Panc1 (cell line): ENCODE measurements at regions not wholly inside any gene's neighbourhood (a gene's known extent, or its start where the extent isn't known, plus 50 kb on each side); places are given as distances from the start of the nearest gene placed in this dataset.

Experiments
- ATAC-seq: fragments of 200-7000 bp; cut with Tn5 transposase; 2 replicates; pipeline ENCODE4 v1.9.1; 2020; ENCODE audit warnings: mild to moderate bottlenecking, moderate library complexity
- BruUV-seq: library from RNA; stranded (reverse); fragments of 400-500 nt; replicated peaks from 2 replicates; lab custom pipeline; 2021; lab: Mats Ljungman, UMichigan
- CTCF ChIA-PET: fragments of 300-600 bp; sonication (Branson Sonifier 250); formaldehyde crosslinking; loops from one replicate; lab custom pipeline; 2022; ENCODE audit warnings: antibody characterized with exemption; lab: Charles Lee
- POLR2A ChIA-PET: fragments of 300-600 bp; sonication (Branson Sonifier 250); formaldehyde crosslinking; loops from one replicate; lab custom pipeline; 2022; ENCODE audit warnings: antibody characterized with exemption; lab: Charles Lee
- DNase-seq: peaks from one replicate; pipeline ENCODE4 v3.0.0-alpha.2; 2010; ENCODE audit warnings: low read depth, low spot score
- H3K27ac ChIP-seq: 2 replicates; pipeline ENCODE4 v1.5.1; 2011; ENCODE audit warnings: mild to moderate bottlenecking, low read length, inconsistent platforms
- H3K27me3 ChIP-seq: fragments of 200-500 bp; sonication (Bioruptor generic); 2 replicates; pipeline ENCODE4 v1.6.0; 2014; ENCODE audit warnings: low read length, inconsistent platforms; ENCODE audit not compliant: control insufficient read depth, insufficient read depth
- H3K36me3 ChIP-seq: fragments of 200-500 bp; sonication (Bioruptor generic); 2 replicates; pipeline ENCODE4 v1.5.1; 2014; ENCODE audit warnings: inconsistent platforms, mild to moderate bottlenecking, low read length, moderate library complexity; ENCODE audit not compliant: control insufficient read depth, insufficient read depth
- H3K4me1 ChIP-seq: 2 replicates; pipeline ENCODE4 v1.5.1; 2011; ENCODE audit warnings: inconsistent platforms, mild to moderate bottlenecking, low read length, moderate library complexity; ENCODE audit not compliant: control insufficient read depth, insufficient read depth
- H3K4me3 ChIP-seq, 2 experiments: 2 replicates each; pipeline ENCODE4 v1.5.1; 2011 to 2012; ENCODE audit warnings: low read depth in 2 of 2, low read length in 2 of 2, mild to moderate bottlenecking in 2 of 2, inconsistent platforms in 1 of 2, moderate library complexity in 1 of 2
- H3K9me3 ChIP-seq: fragments of 200-500 bp; sonication (Bioruptor generic); 2 replicates; pipeline ENCODE4 v1.5.1; 2014; ENCODE audit warnings: low read depth, mild to moderate bottlenecking, inconsistent platforms, low read length, moderate library complexity; ENCODE audit not compliant: control insufficient read depth, insufficient read depth
- POLR2AphosphoS5 ChIP-seq: IDR thresholded peaks from 2 replicates; pipeline ENCODE4 v1.6.1; 2012; ENCODE audit warnings: mild to moderate bottlenecking, low read depth, low read length, moderate library complexity
- SIN3A ChIP-seq: IDR thresholded peaks from 2 replicates; pipeline ENCODE4 v1.6.1; 2012; ENCODE audit warnings: low read depth, mild to moderate bottlenecking, low read length, moderate library complexity, borderline replicate concordance; ENCODE audit not compliant: insufficient read depth
- TCF7L2 ChIP-seq: IDR thresholded peaks from 2 replicates; pipeline ENCODE4 v1.6.1; 2011; ENCODE audit warnings: mild to moderate bottlenecking, low read depth, low read length, inconsistent platforms
- in situ Hi-C: cut with HindIII; loops from 2 replicates; pipeline ENCODE4 v1.10.0; 2016; ENCODE audit warnings: low sequenced_read_pairs, low pct_unique_long_range_greater_than_20kb
- intact Hi-C: fragments of 100-400 bp; cut with micrococcal nuclease; formaldehyde crosslinking; loops from one replicate; pipeline ENCODE4 v1.10.0; 2022; ENCODE audit not compliant: unreplicated experiment
- TF ChIP-seq, protein P1 (sequence below), 2 experiments: IDR thresholded peaks; 2 replicates each; pipeline ENCODE4 v1.6.1; 2011 to 2012; ENCODE audit warnings: low read depth in 2 of 2, control low read depth in 1 of 2, low read length in 1 of 2, mild to moderate bottlenecking in 1 of 2, moderate library complexity in 1 of 2; ENCODE audit not compliant: insufficient read depth in 1 of 2
- TF ChIP-seq, protein P2 (sequence below): fragments of 450-650 bp; IDR thresholded peaks from 2 replicates; pipeline ENCODE4 v1.5.1; 2017; ENCODE audit warnings: mild to moderate bottlenecking

DNA sequence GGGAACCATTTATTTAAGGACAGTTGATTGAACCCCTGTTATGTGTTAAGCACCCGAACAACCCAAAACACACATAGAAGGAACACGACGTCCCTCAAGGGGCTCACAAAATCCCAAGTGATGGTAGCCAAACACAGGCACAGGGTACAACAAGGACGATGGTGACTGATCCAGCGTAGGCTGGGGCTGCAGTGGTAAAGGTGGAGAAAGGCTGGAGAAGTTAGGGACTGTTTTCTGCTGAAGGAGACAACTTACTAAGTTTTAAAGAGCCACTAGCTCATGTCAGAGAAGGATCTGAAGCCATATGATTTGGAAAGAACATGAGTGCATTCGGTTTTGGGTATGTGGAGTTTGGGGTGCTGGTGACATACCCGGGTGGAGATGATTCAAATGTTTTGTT lies 229.6 kb upstream of the TNRC6C start:
- ATAC-seq (no peak), DNase-seq (no peak)
- ChIA-PET POLR2A (interaction anchor here (0.5 kb wide), 1 partner anchor 23 kb away, joined by 11 read pairs; no protein-coding TSS in a partner anchor), CTCF (no interaction called here)
- intact Hi-C loops (no loop called here), in situ Hi-C loops (no loop called here)
- peaks cover 14% of the 10 kb centered on the region for H3K9me3 ChIP-seq
- TF ChIP-seq, protein P1, sequence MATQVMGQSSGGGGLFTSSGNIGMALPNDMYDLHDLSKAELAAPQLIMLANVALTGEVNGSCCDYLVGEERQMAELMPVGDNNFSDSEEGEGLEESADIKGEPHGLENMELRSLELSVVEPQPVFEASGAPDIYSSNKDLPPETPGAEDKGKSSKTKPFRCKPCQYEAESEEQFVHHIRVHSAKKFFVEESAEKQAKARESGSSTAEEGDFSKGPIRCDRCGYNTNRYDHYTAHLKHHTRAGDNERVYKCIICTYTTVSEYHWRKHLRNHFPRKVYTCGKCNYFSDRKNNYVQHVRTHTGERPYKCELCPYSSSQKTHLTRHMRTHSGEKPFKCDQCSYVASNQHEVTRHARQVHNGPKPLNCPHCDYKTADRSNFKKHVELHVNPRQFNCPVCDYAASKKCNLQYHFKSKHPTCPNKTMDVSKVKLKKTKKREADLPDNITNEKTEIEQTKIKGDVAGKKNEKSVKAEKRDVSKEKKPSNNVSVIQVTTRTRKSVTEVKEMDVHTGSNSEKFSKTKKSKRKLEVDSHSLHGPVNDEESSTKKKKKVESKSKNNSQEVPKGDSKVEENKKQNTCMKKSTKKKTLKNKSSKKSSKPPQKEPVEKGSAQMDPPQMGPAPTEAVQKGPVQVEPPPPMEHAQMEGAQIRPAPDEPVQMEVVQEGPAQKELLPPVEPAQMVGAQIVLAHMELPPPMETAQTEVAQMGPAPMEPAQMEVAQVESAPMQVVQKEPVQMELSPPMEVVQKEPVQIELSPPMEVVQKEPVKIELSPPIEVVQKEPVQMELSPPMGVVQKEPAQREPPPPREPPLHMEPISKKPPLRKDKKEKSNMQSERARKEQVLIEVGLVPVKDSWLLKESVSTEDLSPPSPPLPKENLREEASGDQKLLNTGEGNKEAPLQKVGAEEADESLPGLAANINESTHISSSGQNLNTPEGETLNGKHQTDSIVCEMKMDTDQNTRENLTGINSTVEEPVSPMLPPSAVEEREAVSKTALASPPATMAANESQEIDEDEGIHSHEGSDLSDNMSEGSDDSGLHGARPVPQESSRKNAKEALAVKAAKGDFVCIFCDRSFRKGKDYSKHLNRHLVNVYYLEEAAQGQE (IDR thresholded peaks at IDR 0.05; ENCODE audit: insufficient read depth in 1 of 2, low read depth in 2 of 2, low read length in 1 of 2), result no peak
- TF ChIP-seq TCF7L2 (no peak), POLR2AphosphoS5 (no peak), SIN3A (no peak)
- TF ChIP-seq, protein P2, sequence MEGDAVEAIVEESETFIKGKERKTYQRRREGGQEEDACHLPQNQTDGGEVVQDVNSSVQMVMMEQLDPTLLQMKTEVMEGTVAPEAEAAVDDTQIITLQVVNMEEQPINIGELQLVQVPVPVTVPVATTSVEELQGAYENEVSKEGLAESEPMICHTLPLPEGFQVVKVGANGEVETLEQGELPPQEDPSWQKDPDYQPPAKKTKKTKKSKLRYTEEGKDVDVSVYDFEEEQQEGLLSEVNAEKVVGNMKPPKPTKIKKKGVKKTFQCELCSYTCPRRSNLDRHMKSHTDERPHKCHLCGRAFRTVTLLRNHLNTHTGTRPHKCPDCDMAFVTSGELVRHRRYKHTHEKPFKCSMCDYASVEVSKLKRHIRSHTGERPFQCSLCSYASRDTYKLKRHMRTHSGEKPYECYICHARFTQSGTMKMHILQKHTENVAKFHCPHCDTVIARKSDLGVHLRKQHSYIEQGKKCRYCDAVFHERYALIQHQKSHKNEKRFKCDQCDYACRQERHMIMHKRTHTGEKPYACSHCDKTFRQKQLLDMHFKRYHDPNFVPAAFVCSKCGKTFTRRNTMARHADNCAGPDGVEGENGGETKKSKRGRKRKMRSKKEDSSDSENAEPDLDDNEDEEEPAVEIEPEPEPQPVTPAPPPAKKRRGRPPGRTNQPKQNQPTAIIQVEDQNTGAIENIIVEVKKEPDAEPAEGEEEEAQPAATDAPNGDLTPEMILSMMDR, result no peak
- no peak overlapping the region for H3K27ac ChIP-seq
- H3K36me3 ChIP-seq, result no peaks in the 10 kb centered on the region
- H3K4me3 ChIP-seq, result no peak overlapping the region
- H3K27me3 ChIP-seq, result peaks cover 16% of the 10 kb centered on the region
- BruUV-seq, result no TSS peak
- H3K4me1 ChIP-seq, result no peaks in the 10 kb centered on the region

DNA sequence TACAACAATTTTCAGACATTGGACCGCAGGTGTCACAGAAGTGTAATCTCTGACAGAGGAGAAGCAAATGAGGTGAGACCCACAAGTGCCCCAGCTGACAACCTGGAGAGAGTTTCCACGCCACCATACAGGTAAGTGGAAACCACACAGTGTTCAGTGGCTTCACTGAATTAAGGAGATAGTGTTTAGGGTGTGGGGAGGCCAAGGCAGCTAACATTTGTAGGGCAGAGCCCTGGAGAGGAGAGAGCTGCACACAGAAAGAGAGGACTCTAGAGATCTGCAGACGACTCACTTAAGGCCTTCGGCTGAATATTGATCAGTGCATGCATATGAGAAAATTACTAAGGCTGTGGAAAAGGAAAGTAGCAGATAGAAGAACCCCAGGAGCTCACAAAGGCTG lies 228.9 kb upstream of the TNRC6C start:
- no peak overlapping the region for H3K4me3 ChIP-seq
- ChIA-PET POLR2A (interaction anchor here (0.5 to 0.6 kb wide), 2 partner anchors 23 to 119 kb away, joined by 3 to 11 read pairs; no protein-coding TSS in a partner anchor), CTCF (no interaction called here)
- DNase-seq (no peak), ATAC-seq (no peak)
- H3K27ac ChIP-seq, result no peak overlapping the region
- in situ Hi-C loops (no loop called here), intact Hi-C loops (no loop called here)
- no peak for TF ChIP-seq POLR2AphosphoS5
- peaks cover 14% of the 10 kb centered on the region for H3K9me3 ChIP-seq
- H3K36me3 ChIP-seq, result no peaks in the 10 kb centered on the region
- no TSS peak for BruUV-seq
- H3K27me3 ChIP-seq, result peaks cover 16% of the 10 kb centered on the region
- H3K4me1 ChIP-seq, result peaks cover 2% of the 10 kb centered on the region; the same call in 1 of the 2 replicates

DNA sequence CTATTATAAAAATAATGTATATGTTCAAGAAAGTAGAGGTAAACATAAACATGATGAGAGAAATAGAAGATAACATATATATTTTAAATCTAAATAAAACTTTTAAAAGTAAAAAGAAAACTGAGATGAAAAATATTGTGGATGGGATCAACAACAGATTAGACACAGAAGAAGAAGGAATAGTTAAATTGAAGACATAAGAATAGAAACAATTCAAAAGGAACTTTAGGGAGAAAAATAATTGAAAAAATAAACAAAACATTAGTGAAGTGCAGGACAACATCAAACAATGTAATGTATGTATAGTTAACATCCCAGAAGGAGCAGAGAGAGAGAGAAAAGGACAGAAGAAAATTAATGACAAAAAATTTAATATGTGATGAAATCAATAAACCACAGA lies 228.1 kb upstream of the TNRC6C start:
- in situ Hi-C loops (no loop called here), intact Hi-C loops (no loop called here)
- H3K4me1 ChIP-seq, result peaks cover 2% of the 10 kb centered on the region; the same call in 1 of the 2 replicates
- no peak for TF ChIP-seq TCF7L2
- no peak for TF ChIP-seq POLR2AphosphoS5
- TF ChIP-seq, protein P2, result no peak
- no peak for TF ChIP-seq SIN3A
- TF ChIP-seq, protein P1 (IDR thresholded peaks at IDR 0.05; ENCODE audit: insufficient read depth in 1 of 2, low read depth in 2 of 2, low read length in 1 of 2), result no peak
- H3K36me3 ChIP-seq, result no peaks in the 10 kb centered on the region
- DNase-seq, result no peak
- BruUV-seq, result no TSS peak
- H3K9me3 ChIP-seq, result peaks cover 14% of the 10 kb centered on the region
- H3K27me3 ChIP-seq, result peaks cover 16% of the 10 kb centered on the region
- no peak for ATAC-seq
- POLR2A ChIA-PET, result interaction anchor here (0.5 to 0.6 kb wide), 2 partner anchors 119 to 127 kb away, joined by 3 to 4 read pairs; no protein-coding TSS in a partner anchor
- no peak overlapping the region for H3K4me3 ChIP-seq
- no peak overlapping the region for H3K27ac ChIP-seq
- CTCF ChIA-PET, result no interaction called here
